Stimulated activated CD4-positive, alpha-beta T cell treated with anti-CD3 and anti-CD28 coated beads, Interleukin-12 subunit alpha, Interleukin-12 subunit beta, amount 100 ng/mL, for 48 hours (primary cell): ENCODE measurements at regions not wholly inside any gene's neighbourhood (a gene's known extent, or its start where the extent isn't known, plus 50 kb on each side); places are given as distances from the start of the nearest gene placed in this dataset.
"Not testable (repeated sequence)": the region's sequence is repeated elsewhere in the genome, so short reads cannot be mapped to it uniquely, and the experiment has no call there.

Experiments used
- DNase-seq, 3 donors: peaks; one replicate each; pipeline ENCODE4 v3.0.0-alpha.2; 2020; ENCODE audit warnings: low read depth in 2 of 3, low spot score in 1 of 3

DNA sequence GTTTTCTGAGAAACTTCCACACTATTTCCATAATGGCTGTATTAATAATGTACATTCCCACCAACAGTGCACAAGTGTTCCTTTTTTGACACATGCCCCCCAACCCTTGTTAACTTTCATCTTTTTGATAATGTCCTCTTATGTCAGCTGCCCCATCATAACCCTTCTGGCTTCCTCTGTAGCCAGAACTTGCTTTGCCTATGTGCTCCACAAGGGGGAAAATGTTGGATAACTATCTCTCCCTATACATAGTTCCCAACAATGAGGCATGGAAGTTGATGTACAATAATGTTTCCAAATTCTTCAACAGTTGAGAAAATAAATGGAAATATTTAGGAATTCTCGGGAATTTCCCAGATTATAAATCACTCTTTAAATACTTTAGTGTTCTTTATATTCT lies 142.9 kb downstream of the ASB9 start:
- no peak for DNase-seq

DNA sequence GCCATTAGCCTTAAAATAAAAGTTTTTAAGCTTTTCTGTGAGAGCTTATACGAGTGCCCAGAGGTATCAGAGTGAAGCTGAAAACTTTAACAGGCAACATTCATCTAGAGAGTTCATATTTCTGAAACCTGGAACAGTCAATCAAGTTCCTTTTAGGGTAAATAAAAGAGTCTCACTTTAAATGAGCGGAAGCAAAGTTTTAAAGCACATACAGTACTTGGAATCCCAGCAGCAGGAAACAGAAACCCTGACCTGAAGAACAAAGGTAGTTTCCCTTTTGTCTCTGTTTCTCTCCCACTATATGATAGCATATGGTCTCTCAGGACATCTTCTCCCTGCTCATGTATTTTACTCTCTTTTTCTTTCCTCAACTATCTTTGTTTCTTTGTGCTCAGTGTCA lies 153.0 kb downstream of the ASB9 start:
- DNase-seq = no peak

DNA sequence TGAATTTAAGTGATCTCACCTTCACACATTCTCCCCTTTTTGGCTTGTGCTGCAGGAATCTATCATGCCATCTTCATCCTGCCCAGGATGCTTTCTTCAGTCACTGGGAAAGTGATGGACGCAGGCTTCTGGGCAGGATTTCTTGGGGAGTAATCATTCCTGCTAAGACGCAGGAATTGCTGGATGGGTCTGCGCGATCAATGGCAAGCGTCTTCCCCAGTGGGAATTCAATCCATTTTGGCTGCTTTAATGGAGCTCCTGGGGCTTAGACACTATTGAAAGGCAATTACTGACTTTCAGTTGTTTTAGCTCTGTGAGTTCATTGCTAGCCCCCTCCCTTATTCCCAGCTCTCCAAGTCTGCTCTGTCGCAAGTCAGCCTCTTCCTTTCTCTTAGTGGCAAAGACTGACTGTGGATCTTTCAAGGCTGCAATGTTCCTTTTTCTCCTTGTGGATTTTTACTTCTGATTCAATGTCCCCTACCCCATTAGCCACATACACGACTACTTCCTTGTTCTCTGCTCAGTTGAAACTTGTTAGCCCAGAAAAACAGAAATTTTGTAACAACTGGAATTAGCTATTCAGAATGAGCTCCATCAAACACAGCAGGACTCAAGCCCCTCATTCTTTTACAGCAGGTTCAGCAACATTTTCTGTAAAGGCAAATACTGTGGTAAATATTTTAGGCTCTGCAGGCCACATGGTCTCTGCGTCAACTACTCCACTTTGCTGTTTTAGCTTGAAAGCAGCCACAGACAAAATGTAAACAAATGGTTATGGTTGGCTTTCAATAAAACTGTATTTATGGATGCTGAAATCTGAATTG lies 154.9 kb downstream of the ASB9 start:
- no peak for DNase-seq

DNA sequence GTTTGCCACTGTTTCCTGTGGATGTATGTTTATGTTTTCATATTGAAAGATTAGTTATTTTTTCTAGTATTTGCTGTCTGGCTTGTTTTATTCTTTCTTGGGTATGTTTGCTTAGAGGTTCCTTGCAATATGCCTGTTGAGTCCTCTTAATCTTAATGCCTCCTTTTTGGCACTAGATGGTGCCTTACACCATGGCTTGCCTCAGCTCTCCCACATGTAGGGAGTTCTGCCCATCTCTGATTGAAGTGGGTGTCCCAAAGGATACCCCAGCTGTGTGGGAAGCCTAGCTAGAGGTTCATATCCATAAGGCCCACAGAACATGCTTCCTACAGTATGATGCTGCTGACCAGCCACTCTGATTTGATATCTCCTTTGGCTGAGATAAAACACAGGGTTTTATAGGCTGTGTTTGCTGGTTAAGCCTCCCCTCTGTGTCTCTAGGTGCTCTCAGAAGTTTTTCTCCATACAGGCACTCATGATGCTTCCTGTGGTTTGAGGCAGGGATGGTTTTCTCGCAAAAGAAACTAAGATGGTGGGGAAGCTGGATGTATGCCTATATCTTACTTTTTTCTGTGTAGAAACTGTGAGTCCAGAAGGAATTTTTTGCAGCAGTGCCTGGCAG lies 162.4 kb downstream of the ASB9 start:
- DNase-seq = no peak

DNA sequence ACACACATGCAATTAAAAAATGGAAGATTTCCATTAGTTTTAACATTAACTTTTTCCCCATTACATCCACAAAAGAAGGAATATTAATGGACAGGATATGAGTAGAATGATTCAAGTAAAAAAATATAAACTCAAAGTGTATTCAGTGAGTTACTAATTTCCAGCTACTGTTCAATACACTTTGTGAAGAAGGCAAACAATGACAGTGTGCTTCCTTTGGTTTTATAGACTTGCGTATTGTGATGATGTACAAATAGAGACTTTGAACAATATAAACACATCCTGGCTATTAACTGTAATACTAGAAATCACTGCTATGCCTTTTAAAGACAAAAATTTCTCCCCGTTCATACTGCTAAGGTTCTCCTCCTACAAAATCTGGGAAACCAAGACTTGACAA lies 171.4 kb downstream of the ASB9 start:
- no peak for DNase-seq

DNA sequence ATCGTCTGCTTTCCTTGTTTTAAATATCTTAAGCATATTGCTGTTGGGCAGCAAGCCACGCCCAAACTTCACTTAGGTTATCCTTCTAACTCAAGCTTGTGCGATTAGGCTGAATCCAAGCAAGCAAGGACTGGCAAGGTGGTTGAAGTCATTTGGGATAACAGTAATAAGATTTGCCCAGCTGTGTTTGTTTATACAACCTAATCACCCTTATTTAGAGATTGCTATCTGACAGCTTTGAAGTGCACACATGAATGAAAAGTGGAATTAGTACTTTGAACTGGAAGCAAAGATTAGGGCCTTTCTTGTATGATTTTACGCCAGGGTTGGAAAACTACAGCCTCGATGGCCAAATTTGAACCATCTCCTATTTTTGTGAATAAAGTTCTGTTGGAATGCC lies 182.1 kb downstream of the ASB9 start:
- no peak for DNase-seq

DNA sequence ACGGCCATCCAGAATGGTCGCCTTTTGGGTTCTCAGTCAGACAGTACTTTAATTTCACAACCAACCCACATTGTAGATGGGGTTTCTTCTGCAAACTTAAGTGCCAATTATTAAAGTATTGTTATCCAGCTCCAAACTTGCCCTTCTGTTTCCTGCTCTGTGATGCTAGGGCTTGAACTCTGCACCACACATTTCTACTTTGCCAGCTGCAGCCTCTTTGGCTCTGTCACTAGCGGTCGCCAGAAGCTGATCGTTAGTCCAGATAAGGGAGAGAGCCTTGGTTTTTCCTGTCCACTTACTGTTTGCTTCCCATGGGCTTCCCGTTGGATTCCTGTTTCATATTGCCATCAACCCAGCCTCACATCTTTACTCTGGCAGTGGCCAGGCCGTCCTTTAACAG lies 196.6 kb downstream of the ASB9 start:
- DNase-seq = no peak

DNA sequence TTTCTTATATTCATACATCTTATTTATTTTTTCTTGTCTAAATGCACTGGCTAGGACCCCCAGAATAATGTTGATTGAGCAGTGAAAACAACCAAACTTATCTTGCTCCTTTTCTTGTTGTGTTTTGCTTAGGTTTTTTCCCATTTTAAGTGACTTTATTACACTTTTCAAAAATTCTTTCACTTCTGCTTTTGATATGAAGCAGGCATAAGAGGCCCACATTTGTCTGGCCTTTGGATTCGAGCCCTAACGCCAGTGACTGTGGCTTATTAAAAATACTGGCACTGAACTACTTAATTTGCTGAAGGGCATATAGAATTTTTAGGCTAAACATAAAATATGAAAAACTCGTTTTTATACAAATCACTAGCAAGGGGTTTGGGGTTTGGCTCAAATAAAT lies 197.0 kb downstream of the ASB9 start:
- DNase-seq = no peak

DNA sequence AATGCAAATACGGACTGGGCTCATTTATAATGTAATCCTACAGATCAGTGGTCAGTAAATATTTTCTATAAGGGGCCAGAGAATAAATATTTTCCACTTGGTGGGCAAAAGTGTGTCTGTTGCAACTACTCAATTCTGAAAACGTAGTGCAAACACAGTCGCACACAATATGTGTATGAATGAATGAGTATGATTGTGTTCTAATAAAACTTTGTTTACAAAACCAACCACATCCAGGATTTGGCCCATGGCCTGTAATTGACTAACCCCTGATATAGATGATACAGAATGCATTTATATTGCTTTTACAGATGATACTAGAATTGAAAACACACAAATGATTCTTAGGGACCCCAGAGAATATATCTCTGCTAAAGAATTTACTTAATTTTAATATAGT lies 197.6 kb downstream of the ASB9 start:
- DNase-seq = no peak

DNA sequence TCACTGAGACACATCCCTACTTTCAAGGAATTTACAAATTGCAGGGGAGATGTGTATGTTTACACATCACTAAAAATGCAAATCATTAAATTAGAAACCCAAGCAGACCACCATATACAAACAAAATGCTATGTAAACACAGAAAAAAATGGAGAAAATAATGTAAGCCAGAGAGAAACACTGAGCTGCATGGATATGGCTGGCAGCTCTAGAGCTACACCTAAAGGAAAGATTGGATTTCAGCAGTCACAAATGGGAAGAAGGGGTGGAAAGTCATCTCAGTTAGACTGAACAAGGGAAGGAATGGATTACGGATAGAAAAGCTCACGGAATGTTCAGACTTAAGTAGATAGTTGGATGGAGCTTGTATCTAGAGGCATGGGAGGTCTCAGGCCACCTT lies 186.3 kb downstream of the MOSPD2 start:
- DNase-seq = no peak

DNA sequence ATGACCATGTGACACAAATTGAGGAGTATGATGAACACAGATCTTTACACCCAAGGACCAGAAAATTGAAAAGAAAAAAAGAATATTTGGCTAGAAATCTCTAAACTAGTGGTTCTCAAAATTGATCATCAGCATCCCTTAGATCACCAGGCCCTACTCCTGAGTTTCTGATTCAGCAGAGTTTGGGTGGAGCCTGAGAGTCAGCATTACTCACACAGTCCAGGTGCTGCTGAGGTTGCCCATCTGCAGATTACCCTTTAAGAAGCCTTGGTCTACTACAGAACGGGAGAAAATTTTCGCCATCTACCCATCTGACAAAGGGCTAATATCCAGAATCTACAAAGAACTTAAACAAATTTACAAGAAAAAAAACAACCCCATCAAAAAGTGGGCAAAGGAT lies 182.8 kb downstream of the MOSPD2 start:
- no peak for DNase-seq

DNA sequence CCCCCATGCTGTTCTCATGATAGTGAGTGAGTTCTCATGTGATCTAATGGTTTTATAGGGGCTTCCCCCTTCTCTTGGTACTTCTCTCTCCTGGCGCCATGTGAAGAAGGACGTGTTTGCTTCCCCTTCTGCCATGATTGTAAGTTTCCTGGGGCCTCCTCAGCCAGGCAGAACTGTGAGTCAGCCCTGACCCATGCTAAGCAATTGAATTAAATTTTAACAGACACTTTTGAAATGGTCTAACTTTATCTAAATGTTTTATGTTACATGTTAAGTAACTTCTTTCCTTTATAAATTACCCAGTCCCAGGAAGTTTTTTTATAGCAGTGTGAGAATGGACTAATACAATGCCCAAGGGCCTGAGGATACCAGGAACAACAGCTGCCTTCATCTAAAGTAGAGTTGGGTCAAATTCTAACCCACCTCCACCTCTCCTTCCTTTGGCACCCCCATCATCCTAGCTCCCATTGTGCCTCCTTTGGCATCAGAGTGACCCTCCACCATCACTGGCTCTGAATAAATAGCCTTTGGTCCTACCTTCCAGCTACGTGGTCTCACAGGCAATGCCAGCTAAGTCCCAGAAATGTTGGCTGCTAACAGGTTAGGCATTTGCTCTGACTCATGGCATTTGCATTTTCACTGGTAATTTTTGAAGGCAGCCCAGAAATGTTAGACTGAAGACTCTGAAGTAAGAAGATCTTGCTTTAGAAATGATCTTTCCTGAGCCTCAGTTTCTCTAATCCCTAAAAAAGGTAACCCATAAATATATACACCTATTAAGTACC lies 182.1 kb downstream of the MOSPD2 start:
- DNase-seq = no peak

DNA sequence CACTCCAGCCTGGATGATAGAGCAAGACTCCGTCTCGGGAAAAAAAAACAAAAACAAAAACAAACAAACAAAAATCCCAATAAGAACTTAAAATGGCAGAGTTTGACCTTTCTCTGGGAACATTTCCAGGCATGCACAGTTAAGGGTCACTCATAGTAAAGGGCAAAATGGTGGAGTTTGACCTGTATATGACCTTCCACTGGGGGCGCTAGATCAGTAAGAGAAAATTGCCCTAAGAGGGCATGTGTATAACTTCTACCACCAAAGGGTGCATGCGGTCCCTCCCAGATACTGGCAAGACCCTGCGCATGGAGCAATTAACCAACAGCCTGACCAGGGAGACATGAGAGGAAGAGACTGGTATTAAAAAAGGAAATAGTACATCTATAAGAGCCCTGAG lies 177.2 kb downstream of the MOSPD2 start:
- no peak for DNase-seq

DNA sequence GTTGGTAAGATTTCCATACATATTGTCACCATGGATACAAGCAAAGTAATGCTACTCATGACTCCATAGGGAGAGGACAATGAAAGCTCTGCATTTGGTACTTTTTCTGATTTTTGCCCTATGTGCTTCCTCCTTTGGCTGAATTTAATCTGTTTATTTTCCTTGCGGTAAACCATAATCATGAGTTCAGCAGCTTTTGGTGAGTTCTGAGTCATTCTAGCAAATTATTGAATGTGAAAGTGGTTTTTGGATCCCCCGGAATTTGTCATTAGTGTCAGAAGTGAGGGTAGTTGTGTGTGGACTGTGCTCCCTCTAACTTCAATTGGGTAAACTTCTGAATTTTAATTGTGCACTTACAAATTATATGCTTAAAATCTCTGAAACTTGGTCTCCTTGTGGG lies 170.3 kb downstream of the MOSPD2 start:
- no peak for DNase-seq

DNA sequence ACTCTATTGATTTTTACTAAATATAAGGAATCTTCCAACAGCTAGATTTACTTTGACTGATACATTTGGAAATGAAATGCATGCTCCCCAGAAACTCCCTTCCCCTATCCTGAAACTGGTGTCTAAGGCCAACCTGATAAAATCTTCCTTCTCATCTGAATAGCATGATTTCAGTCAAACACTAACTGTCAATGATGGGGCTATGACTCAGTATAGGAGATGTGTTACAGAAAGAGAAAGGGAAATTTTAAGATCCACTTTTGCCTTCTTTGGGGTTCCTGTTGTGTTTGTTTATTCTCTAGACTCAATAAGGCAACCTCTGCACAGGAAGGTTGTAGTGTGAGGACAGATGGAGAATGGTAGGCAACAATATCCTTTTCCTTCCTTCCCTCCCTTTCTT lies 160.7 kb downstream of the MOSPD2 start:
- DNase-seq = no peak

DNA sequence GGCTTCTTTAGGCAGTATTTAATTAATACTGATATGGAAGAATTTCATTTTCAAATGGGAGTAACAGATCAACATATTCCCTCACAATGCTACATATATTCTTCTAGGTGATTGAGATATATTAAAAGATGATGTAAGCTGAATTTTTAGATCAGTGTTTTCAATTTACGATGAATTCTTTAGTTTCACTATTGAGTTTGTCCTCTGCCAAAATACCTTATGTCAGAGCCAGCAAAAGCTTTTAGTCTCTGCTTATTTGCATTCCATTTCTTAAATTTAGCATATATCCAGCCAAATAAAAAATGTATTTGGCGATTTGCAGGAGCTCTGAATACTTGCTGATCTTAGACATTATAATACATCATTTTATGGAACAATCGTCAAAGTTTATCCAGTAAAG lies 144.3 kb downstream of the MOSPD2 start:
- DNase-seq = no peak

DNA sequence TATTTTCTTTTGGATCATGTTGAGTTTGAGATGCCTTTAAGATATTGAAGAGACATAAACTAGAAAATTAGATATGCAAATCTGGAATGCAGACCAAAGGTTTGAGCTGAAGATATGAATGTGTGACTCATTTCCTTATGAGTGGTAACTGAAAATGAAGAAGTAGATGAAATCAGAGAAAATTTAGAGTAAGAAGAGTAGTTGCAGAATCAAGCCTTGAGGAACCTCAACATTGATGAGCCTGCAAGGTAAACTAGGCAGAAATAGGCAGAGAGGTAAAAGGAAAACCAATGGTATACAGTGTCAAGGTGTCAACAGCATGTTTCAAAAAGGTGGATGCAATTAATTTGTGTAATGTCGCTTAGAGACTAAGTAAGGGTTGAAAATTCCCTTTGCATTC lies 142.8 kb downstream of the MOSPD2 start:
- DNase-seq = no peak

DNA sequence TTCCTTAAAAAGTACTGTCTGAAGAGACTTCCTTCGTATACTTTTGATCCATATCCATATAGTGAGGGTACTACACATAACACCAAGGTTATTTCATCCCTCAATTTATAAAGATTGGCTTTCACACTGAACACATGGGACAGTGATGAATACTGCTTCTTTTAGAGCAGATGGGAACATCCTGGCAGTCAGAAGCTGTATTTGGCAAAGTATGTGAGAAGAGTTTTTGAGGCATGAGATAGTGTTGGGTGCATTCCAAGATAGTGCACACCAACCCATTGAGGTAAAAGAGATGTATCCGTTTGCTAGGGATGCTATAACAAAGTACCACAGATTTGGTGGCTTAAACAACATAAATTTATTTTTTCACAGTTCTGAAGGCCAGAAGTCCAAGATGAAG lies 141.1 kb downstream of the MOSPD2 start:
- no peak for DNase-seq

DNA sequence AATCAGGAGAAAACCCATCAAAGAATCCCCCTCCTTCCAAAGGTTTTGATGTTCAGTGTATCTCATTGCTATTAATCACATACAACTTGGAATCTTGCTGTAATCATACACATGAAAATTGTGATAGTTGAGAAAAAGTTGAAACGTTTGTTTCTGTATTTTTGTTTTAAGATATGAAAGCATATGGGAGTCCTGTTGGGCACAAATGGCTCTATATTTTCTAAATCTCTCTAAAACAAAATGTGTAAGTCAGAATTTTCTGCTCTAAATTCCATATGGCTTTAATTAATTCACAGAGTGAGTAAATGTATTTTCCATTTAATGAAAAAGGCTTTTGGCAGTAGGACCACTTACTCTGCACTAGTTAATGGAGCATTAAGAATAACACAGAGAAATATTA lies 140.2 kb downstream of the MOSPD2 start:
- no peak for DNase-seq

DNA sequence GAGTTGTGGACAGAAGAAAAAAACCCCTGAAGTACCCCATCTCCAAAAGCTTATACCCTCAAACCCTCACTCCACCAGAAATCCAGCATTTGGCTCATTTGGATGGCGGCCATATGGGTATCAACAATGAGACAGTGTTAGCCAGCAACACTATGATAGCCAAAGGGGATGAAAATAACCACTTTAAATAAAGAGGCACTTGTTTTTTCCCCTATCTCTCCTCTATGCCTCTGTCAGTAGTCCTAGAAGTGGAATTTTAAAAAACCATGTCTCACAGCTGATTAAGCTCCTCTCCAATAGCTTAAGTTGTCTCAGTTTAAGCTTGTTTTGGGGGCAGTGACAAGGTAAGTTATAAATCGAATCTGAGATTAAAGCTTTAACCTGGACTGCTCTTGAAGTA lies 124.0 kb downstream of the MOSPD2 start:
- no peak for DNase-seq

DNA sequence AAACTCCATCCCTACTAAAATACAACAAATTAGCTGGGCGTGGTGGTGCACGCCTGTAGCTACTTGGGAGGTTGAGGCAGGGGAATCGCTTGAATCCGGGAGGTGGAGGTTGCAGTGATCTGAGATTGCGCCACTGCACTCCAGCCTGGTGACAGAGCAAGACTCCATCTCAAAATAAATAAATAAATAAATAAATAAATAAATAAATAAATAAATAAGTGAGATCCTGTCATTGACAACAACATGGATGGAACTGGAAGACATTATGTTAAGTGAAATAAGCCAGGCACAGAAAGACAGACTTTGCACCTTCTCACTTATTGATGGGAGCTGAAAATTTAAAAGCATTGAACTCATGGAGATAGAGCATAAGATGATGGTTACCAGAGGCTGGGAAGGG lies 111.2 kb downstream of the MOSPD2 start:
- not testable (repeated sequence) for DNase-seq
